GM18868 (cell line): ENCODE measurements at regions not wholly inside any gene's neighbourhood (a gene's known extent, or its start where the extent isn't known, plus 50 kb on each side); places are given as distances from the start of the nearest gene placed in this dataset.
A peak's percentile ranks its signal among the peaks of the same experiment; 100 is the strongest.

Experiments
- ATAC-seq: cut with Tn5 transposase; IDR thresholded peaks from one replicate; pipeline ENCODE4 v1.9.1; 2021; ENCODE audit warnings: mild to moderate bottlenecking, moderate library complexity; ENCODE audit not compliant: unreplicated experiment

- no peak for ATAC-seq
Measured at GRCh38 chr10:22770270-22770669, 55.9 kb upstream of the PIP4K2A start.

- ATAC-seq = no peak
Measured at GRCh38 chr10:22767859-22768258, 53.5 kb upstream of the PIP4K2A start.

- ATAC-seq = no peak
Measured at GRCh38 chr10:22766693-22767092, 52.3 kb upstream of the PIP4K2A start.

GRCh38 chr10:22765660-22766547 lies 51.5 kb upstream of the PIP4K2A start:
- peak; percentile 89 for ATAC-seq

GRCh38 chr10:22764639-22765038 lies 50.3 kb upstream of the PIP4K2A start:
- ATAC-seq = no peak
